ENCODE measurements at regions not wholly inside any gene's neighbourhood (a gene's known extent, or its start where the extent isn't known, plus 50 kb on each side); places are given as distances from the start of the nearest gene placed in this dataset.

GRCh38 chrX:38937400-38937799 is 136.1 kb downstream of the MID1IP1 start:
- no peak overlapping the region for H3K4me3 ChIP-seq (ENCODE audit: low read depth, low read length)
- TF ChIP-seq, protein P1, sequence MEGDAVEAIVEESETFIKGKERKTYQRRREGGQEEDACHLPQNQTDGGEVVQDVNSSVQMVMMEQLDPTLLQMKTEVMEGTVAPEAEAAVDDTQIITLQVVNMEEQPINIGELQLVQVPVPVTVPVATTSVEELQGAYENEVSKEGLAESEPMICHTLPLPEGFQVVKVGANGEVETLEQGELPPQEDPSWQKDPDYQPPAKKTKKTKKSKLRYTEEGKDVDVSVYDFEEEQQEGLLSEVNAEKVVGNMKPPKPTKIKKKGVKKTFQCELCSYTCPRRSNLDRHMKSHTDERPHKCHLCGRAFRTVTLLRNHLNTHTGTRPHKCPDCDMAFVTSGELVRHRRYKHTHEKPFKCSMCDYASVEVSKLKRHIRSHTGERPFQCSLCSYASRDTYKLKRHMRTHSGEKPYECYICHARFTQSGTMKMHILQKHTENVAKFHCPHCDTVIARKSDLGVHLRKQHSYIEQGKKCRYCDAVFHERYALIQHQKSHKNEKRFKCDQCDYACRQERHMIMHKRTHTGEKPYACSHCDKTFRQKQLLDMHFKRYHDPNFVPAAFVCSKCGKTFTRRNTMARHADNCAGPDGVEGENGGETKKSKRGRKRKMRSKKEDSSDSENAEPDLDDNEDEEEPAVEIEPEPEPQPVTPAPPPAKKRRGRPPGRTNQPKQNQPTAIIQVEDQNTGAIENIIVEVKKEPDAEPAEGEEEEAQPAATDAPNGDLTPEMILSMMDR (IDR thresholded peaks at IDR 0.05; ENCODE audit: borderline replicate concordance, insufficient read depth, low read depth, low read length), result no peak

DNA sequence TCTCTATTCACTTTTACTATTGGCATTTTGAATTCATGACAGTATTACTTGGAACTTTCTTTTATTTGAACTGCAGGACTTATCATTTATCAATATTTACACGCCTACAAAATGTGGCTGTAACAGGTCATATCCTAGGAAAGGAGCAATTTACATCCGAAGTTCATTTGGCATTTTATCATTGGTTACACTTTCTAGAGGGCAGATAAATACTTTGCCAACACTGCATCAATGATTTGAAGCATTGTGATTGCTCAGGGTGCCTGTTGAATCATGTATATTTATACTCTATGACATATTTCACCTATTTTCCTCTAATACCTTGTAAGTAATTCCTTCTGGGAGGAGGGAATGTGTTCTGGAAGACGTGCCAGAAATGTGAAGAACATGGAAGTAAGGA is 136.7 kb downstream of the MID1IP1 start:
- H3K4me3 ChIP-seq (ENCODE audit: low read depth, low read length), result no peak overlapping the region
- TF ChIP-seq, protein P1 (IDR thresholded peaks at IDR 0.05; ENCODE audit: borderline replicate concordance, insufficient read depth, low read depth, low read length), result no peak

DNA sequence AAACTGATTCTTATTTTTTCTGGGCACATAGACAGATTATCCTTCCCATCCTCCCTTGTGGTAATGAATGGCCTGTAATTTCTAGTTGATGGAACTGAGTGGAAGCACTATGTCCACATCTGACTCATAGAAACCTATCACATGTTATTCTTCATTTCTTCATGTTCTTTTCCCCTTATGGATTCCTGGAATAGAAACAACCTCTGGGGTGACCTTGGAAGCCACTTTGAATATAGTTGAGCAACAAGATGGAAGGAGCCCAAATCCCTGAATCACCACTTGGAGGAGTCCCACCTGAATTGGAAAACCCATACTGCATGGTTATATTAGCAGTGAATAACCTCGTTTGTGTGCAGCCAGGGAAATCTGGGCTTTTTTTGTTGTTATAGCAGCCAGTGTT is 137.8 kb downstream of the MID1IP1 start:
- no peak overlapping the region for H3K4me3 ChIP-seq (ENCODE audit: low read depth, low read length)
- TF ChIP-seq, protein P1 (IDR thresholded peaks at IDR 0.05; ENCODE audit: borderline replicate concordance, insufficient read depth, low read depth, low read length), result no peak

DNA sequence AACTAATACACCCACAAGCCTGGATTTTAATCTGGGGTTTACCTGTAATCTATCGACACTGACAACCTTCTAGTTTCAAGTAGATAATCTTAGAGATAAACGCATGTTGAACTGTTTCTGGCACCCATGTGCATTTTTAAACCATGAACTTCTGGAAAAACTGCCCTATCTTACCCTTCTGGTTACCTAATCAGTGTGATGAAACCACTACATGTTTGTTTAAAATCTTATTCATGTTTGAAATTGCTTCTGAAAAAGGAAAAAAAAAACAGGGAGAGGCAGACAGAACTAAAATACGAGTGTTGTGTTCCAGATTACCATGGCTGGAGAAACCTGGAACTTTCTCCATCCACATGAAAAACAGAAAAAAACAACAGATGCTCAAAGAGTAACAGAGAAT is 139.3 kb downstream of the MID1IP1 start:
- TF ChIP-seq, protein P1 (IDR thresholded peaks at IDR 0.05; ENCODE audit: borderline replicate concordance, insufficient read depth, low read depth, low read length), result no peak

DNA sequence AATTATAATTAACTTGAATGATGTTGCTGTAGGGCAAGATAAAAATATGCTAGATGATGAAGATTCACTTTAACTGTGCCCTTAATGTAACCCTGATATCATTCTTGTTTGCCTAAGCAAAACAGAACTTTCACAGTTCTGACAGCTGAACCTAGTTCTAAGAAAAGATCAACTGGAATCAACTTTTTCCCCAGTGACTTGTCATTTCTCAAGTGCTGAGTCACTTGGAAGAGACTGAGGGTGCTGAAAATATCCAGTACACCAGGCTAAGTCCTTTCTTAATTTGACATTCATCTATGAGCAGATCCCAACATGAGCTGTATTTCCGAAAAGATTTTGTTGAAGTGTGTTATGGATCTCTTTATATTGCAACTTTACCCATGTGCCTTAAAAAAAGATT is 140.4 kb downstream of the MID1IP1 start:
- no peak overlapping the region for H3K4me3 ChIP-seq (ENCODE audit: low read depth, low read length)
- TF ChIP-seq, protein P1 (IDR thresholded peaks at IDR 0.05; ENCODE audit: borderline replicate concordance, insufficient read depth, low read depth, low read length), result no peak

More for the DNA sequence above, 139.3 kb downstream of the MID1IP1 start:
- H3K4me3 ChIP-seq (ENCODE audit: low read depth, low read length), result no peak overlapping the region

DNA sequence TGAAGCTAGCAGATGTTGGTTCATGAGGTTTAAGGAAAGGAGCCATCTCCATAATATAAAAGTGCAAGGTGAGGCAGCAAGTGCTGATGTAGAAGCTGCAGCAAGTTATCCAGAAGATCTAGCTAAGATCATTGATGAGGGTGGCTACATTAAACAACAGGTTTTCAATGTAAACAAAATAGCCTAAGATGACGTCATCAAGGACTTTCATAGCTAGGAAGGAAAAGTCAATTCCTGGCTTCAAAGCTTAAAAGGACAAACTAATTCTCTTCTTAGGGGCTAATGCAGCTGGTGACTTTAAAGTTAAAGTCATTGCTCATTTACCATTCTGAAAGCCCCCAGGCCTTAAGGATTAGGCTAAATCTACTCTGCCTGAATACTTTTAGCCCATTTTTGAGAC is 141.9 kb downstream of the MID1IP1 start:
- H3K4me3 ChIP-seq (ENCODE audit: low read depth, low read length), result no peak overlapping the region
- TF ChIP-seq, protein P1 (IDR thresholded peaks at IDR 0.05; ENCODE audit: borderline replicate concordance, insufficient read depth, low read depth, low read length), result no peak

- TF ChIP-seq, protein P1 (IDR thresholded peaks at IDR 0.05; ENCODE audit: borderline replicate concordance, insufficient read depth, low read depth, low read length), result no peak
- no peak overlapping the region for H3K4me3 ChIP-seq (ENCODE audit: low read depth, low read length)
Observed at GRCh38 chrX:38948046-38948445, 146.8 kb downstream of the MID1IP1 start.

All from GM12875 (cell line).